H1 (cell line): ENCODE measurements at regions not wholly inside any gene's neighbourhood (a gene's known extent, or its start where the extent isn't known, plus 50 kb on each side); places are given as distances from the start of the nearest gene placed in this dataset.

ENCODE experiments used
- CTCF ChIA-PET: fragments of 300-600 bp; sonication (Branson Sonifier 250); formaldehyde crosslinking; loops from one replicate; lab custom pipeline; 2021; ENCODE audit not compliant: partially characterized antibody; lab: Charles Lee
- POLR2A ChIA-PET: fragments of 300-600 bp; sonication (Branson Sonifier 250); formaldehyde crosslinking; loops from one replicate; lab custom pipeline; 2021; ENCODE audit warnings: inconsistent platforms; ENCODE audit not compliant: partially characterized antibody; lab: Charles Lee
- DNase-seq, 2 experiments: peaks; one replicate each; pipeline versions ENCODE4 v3.0.0 to v3.0.0-alpha.2; 2010 to 2022; ENCODE audit warnings: low spot score in 2 of 2, low read depth in 1 of 2, mixed read lengths in 1 of 2
- FAIRE-seq: peaks from 2 replicates; lab custom pipeline; 2011; peaks lifted over from hg19 to GRCh38; lab: Jason Lieb, UNC
- H2AFZ ChIP-seq: 2 replicates; pipeline ENCODE4 v1.8.1; 2012; ENCODE audit warnings: low read length, inconsistent platforms
- H2AK5ac ChIP-seq: 2 replicates; pipeline ENCODE4 v1.6.1; 2013; ENCODE audit warnings: low read depth, low read length
- H2BK120ac ChIP-seq: replicated peaks from 2 replicates; pipeline ENCODE3; 2013; ENCODE audit warnings: low read depth, low read length, inconsistent platforms
- H2BK12ac ChIP-seq: 2 replicates; pipeline ENCODE4 v1.6.1; 2013; ENCODE audit warnings: low read depth, low read length
- H2BK15ac ChIP-seq: 2 replicates; pipeline ENCODE4 v1.6.1; 2013; ENCODE audit warnings: low read length
- H2BK20ac ChIP-seq: 2 replicates; pipeline ENCODE4 v1.6.1; 2013; ENCODE audit warnings: low read length
- H2BK5ac ChIP-seq: 2 replicates; pipeline ENCODE4 v1.6.1; 2013; ENCODE audit warnings: low read depth, low read length
- H3K14ac ChIP-seq: 2 replicates; pipeline ENCODE4 v1.6.1; 2013; ENCODE audit warnings: inconsistent platforms; ENCODE audit not compliant: insufficient read length
- H3K18ac ChIP-seq: 2 replicates; pipeline ENCODE4 v1.6.1; 2013; ENCODE audit warnings: low read length; ENCODE audit errors: extremely low read depth
- H3K23ac ChIP-seq: 2 replicates; pipeline ENCODE4 v1.6.1; 2013; ENCODE audit warnings: inconsistent platforms; ENCODE audit not compliant: insufficient read length
- H3K23me2 ChIP-seq: 2 replicates; pipeline ENCODE4 v1.6.1; 2013; ENCODE audit warnings: low read depth, low read length
- H3K27ac ChIP-seq: 2 replicates; pipeline ENCODE4 v1.6.1; 2011; ENCODE audit warnings: low read depth, low read length, inconsistent platforms
- H3K27me3 ChIP-seq, 4 experiments: replicated peaks in 1 of 4; 1 replicate in 1 of 4; 2 replicates in 3 of 4; pipeline versions ENCODE4 v1.6.1 to v1.8.1; 2011 to 2013; ENCODE audit warnings: low read length in 3 of 4, mild to moderate bottlenecking in 3 of 4, inconsistent platforms in 2 of 4, mixed read lengths in 2 of 4, moderate library complexity in 1 of 4; ENCODE audit not compliant: control insufficient read depth in 3 of 4, insufficient read depth in 3 of 4; ENCODE audit errors: extremely low read depth in 1 of 4
- H3K36me3 ChIP-seq, 4 experiments: 2 replicates each; pipeline versions ENCODE4 v1.6.1 to v1.8.1; 2011 to 2013; ENCODE audit warnings: mild to moderate bottlenecking in 4 of 4, low read length in 3 of 4, moderate library complexity in 2 of 4, control low read depth in 1 of 4, inconsistent platforms in 1 of 4; ENCODE audit not compliant: insufficient read depth in 4 of 4, control insufficient read depth in 2 of 4
- H3K4ac ChIP-seq: replicated peaks from 2 replicates; pipeline ENCODE3; 2013; ENCODE audit warnings: low read length, low read depth, mixed read lengths, inconsistent platforms; ENCODE audit not compliant: insufficient read length
- H3K4me1 ChIP-seq, 4 experiments: replicated peaks in 1 of 4; 1 replicate in 1 of 4; 2 replicates in 3 of 4; pipeline versions ENCODE4 v1.6.1 to v1.8.1; 2011 to 2013; ENCODE audit warnings: low read length in 3 of 4, inconsistent platforms in 2 of 4, mixed read lengths in 1 of 4; ENCODE audit not compliant: insufficient read depth in 4 of 4, control insufficient read depth in 3 of 4
- H3K4me2 ChIP-seq, 2 experiments: 2 replicates each; pipeline versions ENCODE4 v1.6.1 to v1.8.1; 2011 to 2013; ENCODE audit warnings: low read depth in 2 of 2, low read length in 2 of 2, control low read depth in 1 of 2, inconsistent platforms in 1 of 2, mild to moderate bottlenecking in 1 of 2; ENCODE audit not compliant: insufficient read depth in 1 of 2
- H3K4me3 ChIP-seq, 4 experiments: fragments of 200-600, 300-600 bp in 1 of 4; sonication (generic), shearing (Covaris generic), sonication (Bioruptor Twin) in 1 of 4; 2 replicates each; pipeline versions ENCODE4 v1.5.1 to v1.8.1; 2011 to 2016; ENCODE audit warnings: low read length in 4 of 4, low read depth in 3 of 4, control low read depth in 2 of 4, inconsistent platforms in 2 of 4, mild to moderate bottlenecking in 2 of 4, mixed read lengths in 1 of 4, moderate library complexity in 1 of 4; ENCODE audit not compliant: insufficient read depth in 2 of 4; ENCODE audit errors: extremely low read depth in 1 of 4
- H3K56ac ChIP-seq: replicated peaks from 2 replicates; pipeline ENCODE3; 2013; ENCODE audit warnings: low read depth, mild to moderate bottlenecking, mixed read lengths, low read length, inconsistent platforms; ENCODE audit not compliant: insufficient read length
- H3K79me1 ChIP-seq: 2 replicates; pipeline ENCODE4 v1.6.1; 2013; ENCODE audit warnings: low read depth, low read length, control low read depth
- H3K79me2 ChIP-seq, 2 experiments: 2 replicates each; pipeline versions ENCODE4 v1.6.1 to v1.8.1; 2012 to 2013; ENCODE audit warnings: low read length in 2 of 2, mild to moderate bottlenecking in 2 of 2, inconsistent platforms in 1 of 2; ENCODE audit not compliant: insufficient read depth in 2 of 2, control insufficient read depth in 1 of 2
- H3K9ac ChIP-seq, 4 experiments: replicated peaks in 1 of 4; 1 replicate in 1 of 4; 2 replicates in 3 of 4; pipeline versions ENCODE4 v1.6.1 to v1.8.1; 2011 to 2013; ENCODE audit warnings: low read depth in 3 of 4, low read length in 3 of 4, control low read depth in 2 of 4, mild to moderate bottlenecking in 2 of 4, moderate library complexity in 2 of 4, inconsistent platforms in 1 of 4; ENCODE audit errors: extremely low read depth in 1 of 4
- H3K9me3 ChIP-seq, 2 experiments: 2 replicates each; pipeline versions ENCODE4 v1.6.1 to v1.8.1; 2012 to 2013; ENCODE audit warnings: mild to moderate bottlenecking in 2 of 2, moderate library complexity in 2 of 2, control low read depth in 1 of 2, inconsistent platforms in 1 of 2, low read depth in 1 of 2, low read length in 1 of 2, mixed read lengths in 1 of 2; ENCODE audit not compliant: insufficient read depth in 2 of 2
- H4K20me1 ChIP-seq, 2 experiments: replicated peaks in 1 of 2; 2 replicates each; pipeline versions ENCODE3 to v1.8.1; 2011 to 2013; ENCODE audit warnings: inconsistent platforms in 2 of 2, low read length in 2 of 2, mild to moderate bottlenecking in 1 of 2; ENCODE audit not compliant: insufficient read depth in 2 of 2, control insufficient read depth in 1 of 2
- H4K5ac ChIP-seq: 2 replicates; pipeline ENCODE4 v1.6.1; 2013; ENCODE audit warnings: low read length, low read depth, mixed read lengths, inconsistent platforms; ENCODE audit not compliant: insufficient read length
- H4K8ac ChIP-seq: 2 replicates; pipeline ENCODE4 v1.8.0; 2013; ENCODE audit warnings: mild to moderate bottlenecking, moderate library complexity, low read length, inconsistent platforms; ENCODE audit not compliant: insufficient read depth; ENCODE audit errors: extremely low read depth
- H4K91ac ChIP-seq: replicated peaks from 2 replicates; pipeline ENCODE3; 2013; ENCODE audit warnings: low read length, mixed read lengths, inconsistent platforms; ENCODE audit not compliant: insufficient read length
- CBX5 ChIP-seq: fragments of 300-800, 300-1000 bp; sonication (generic); IDR thresholded peaks from 2 replicates; pipeline ENCODE4 v1.7.1; 2016; ENCODE audit warnings: antibody characterized with exemption, low read length, low read depth
- E2F6 ChIP-seq: IDR thresholded peaks from 2 replicates; pipeline ENCODE4 v1.6.1; 2012; ENCODE audit warnings: inconsistent platforms
- FOSL1 ChIP-seq: IDR thresholded peaks from 2 replicates; pipeline ENCODE4 v1.6.1; 2011; ENCODE audit warnings: mild to moderate bottlenecking, low read depth, low read length, moderate library complexity; ENCODE audit not compliant: insufficient read depth
- HDAC2 ChIP-seq, 2 experiments: fragments of 300-600 bp in 1 of 2; sonication (generic) in 1 of 2; IDR thresholded peaks; 2 replicates each; pipeline ENCODE4 v1.6.1; 2011 to 2012; ENCODE audit warnings: low read depth in 2 of 2, low read length in 2 of 2, mild to moderate bottlenecking in 2 of 2, moderate library complexity in 2 of 2, borderline replicate concordance in 1 of 2, inconsistent platforms in 1 of 2
- KDM5A ChIP-seq: fragments of 200-600 bp; IDR thresholded peaks from 2 replicates; pipeline ENCODE4 v1.7.1; 2012; ENCODE audit warnings: mild to moderate bottlenecking, low read length, inconsistent platforms, mixed read lengths
- SIN3A ChIP-seq, 2 experiments: IDR thresholded peaks in 1 of 2; conservative IDR thresholded peaks in 1 of 2; 2 replicates each; pipeline ENCODE4 v1.6.1; 2011 to 2012; ENCODE audit warnings: low read length in 2 of 2, improper control_type of control experiment in 1 of 2, low read depth in 1 of 2, mild to moderate bottlenecking in 1 of 2
- SIX5 ChIP-seq: IDR thresholded peaks from 2 replicates; pipeline ENCODE4 v1.6.1; 2011; ENCODE audit warnings: mild to moderate bottlenecking, low read depth, low read length
- SP1 ChIP-seq: IDR thresholded peaks from 2 replicates; pipeline ENCODE4 v1.6.1; 2011; ENCODE audit warnings: low read depth, low read length
- SP4 ChIP-seq: IDR thresholded peaks from 2 replicates; pipeline ENCODE4 v1.6.1; 2012; ENCODE audit warnings: low read length, inconsistent platforms
- TAF1 ChIP-seq: IDR thresholded peaks from 2 replicates; pipeline ENCODE4 v1.6.1; 2011; ENCODE audit warnings: mild to moderate bottlenecking, low read depth, low read length
- TF ChIP-seq, protein P1 (sequence below): IDR thresholded peaks from 2 replicates; pipeline ENCODE4 v1.6.1; 2012; ENCODE audit warnings: inconsistent platforms

DNA sequence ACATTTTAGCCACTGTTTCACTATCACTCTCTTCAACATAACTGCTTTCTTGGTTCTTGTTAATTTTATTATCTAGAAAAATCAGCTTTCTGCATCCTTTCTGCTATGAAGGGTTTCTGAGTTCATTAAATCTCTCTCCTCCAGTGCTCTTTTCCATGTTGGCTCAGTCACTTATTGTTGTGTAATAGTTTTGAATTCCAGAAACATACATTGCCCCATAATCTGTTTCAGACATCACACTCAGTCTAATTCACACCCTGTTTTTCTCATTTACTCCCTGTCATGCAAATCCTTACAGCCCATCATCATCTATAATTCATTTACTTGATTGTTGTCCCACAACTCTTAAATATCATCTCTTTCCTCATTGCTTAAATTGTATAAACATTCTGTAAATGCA is 176.1 kb upstream of the CDH12 start:
- Histone ChIP-seq H4K20me1 (no peaks in the 10 kb centered on the region), H3K14ac (no peak overlapping the region), H3K56ac (no peak overlapping the region), H3K4me2 (no peak overlapping the region), H2AK5ac (no peak overlapping the region), H2BK20ac (no peak overlapping the region), H3K9ac (no peak overlapping the region), H3K4me1 (no peaks in the 10 kb centered on the region), H2BK5ac (no peak overlapping the region), H4K91ac (no peak overlapping the region), H4K8ac (no peak overlapping the region), H2AFZ (no peak overlapping the region), H3K23me2 (no peaks in the 10 kb centered on the region), H3K4ac (no peak overlapping the region), H2BK12ac (no peak overlapping the region), H3K36me3 (no peaks in the 10 kb centered on the region), H2BK15ac (no peak overlapping the region), H3K23ac (no peak overlapping the region), H3K79me1 (no peaks in the 10 kb centered on the region), H3K27ac (no peak overlapping the region), H3K4me3 (no peak overlapping the region), H3K9me3 (no peaks in the 10 kb centered on the region), H2BK120ac (no peak overlapping the region), H4K5ac (no peak overlapping the region), H3K27me3 (no peaks in the 10 kb centered on the region), H3K18ac (no peak overlapping the region), H3K79me2 (no peaks in the 10 kb centered on the region)
- FAIRE-seq (no peak), DNase-seq (no peak)
- CTCF ChIA-PET, result no interaction called here
- TF ChIP-seq CBX5 (no peak), SIX5 (no peak), HDAC2 (IDR thresholded peaks at IDR 0.05; ENCODE audit: borderline replicate concordance in 1 of 2, low read depth in 2 of 2, low read length in 2 of 2) (no peak), FOSL1 (no peak), SP4 (no peak), KDM5A (no peak), E2F6 (no peak), TAF1 (no peak), SP1 (no peak), SIN3A (conservative IDR thresholded peaks at IDR 0.05 in 1 of 2, IDR thresholded peaks at IDR 0.05 in 1 of 2; ENCODE audit: low read depth in 1 of 2, low read length in 2 of 2) (no peak)
- TF ChIP-seq, protein P1, sequence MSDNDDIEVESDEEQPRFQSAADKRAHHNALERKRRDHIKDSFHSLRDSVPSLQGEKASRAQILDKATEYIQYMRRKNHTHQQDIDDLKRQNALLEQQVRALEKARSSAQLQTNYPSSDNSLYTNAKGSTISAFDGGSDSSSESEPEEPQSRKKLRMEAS, result no peak
- POLR2A ChIA-PET, result no interaction called here
